ENCODE measurements at regions not wholly inside any gene's neighbourhood (a gene's known extent, or its start where the extent isn't known, plus 50 kb on each side); places are given as distances from the start of the nearest gene placed in this dataset.

GRCh38 chr9:551986-552929 lies 289.2 kb upstream of the DMRT1 start:
- no peak for DNase-seq

- no peak for DNase-seq
These were observed 286.0 kb upstream of the DMRT1 start for GRCh38 chr9:555493-555892.

DNA sequence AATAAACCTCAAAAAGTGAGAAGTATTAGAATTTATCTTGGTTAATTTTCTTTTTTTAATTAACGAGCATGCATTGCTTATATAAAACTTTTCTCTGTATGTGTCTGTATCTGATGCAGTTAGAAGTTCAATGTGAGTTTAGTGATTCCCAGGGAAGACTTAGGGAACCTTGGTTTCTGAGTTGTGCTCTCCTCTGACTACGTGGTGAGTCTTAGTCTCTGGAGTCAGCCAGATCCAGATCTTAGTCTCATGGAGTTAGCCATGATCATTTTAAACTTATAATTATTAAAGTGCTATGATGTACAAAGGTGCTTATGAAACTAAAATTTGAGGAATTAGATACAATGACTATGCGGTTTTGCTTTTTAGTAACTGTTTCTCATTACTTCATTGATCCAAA lies 285.3 kb upstream of the DMRT1 start:
- no peak for DNase-seq

DNA sequence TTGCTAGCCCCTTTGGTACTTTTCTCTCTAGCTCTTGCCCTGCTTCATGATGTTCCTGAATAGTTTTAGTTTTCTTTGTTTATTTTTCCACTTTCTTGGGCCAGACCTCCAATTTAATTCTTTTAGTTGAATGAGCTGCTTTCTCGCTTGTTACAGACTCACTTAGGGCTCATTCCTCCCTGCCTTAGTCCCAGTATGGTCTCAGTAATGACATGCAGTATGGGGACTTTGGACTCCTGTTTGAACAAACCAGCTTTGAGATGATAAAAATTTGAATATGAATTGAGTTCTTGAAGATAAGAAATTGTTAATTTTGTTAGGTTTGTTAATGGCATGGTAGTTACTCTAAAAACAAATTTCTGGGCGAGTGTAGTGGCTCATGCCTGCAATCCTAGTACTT lies 284.8 kb upstream of the DMRT1 start:
- DNase-seq = no peak

DNA sequence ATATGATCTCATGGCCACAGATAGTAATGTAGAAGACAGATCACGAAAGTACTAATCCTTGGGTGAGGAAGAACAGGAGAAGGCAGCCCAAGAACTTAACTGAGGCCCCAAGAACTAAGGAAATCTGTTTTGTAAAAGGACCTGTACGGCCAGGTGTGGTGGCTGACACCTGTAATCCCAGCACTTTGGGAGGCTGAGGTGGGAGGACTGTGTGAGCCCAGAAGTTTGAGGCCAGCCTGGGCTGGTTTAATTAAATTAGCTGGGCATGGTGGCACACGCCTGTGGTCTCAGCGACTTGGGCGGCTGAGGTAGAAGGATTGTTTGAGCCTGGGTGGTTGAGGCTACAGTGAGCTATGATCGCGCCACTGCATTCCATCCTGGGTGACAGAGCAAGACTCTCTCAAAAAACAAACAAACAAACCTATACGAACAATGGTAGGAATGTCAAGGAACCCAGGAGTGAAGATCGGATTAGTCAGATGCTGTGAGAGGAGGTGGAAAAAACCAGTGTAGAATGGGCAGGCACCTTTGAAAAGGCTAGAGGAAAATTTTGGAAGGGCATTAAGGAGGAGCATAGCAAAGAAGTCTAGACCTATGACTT lies 283.8 kb upstream of the DMRT1 start:
- DNase-seq = no peak

DNA sequence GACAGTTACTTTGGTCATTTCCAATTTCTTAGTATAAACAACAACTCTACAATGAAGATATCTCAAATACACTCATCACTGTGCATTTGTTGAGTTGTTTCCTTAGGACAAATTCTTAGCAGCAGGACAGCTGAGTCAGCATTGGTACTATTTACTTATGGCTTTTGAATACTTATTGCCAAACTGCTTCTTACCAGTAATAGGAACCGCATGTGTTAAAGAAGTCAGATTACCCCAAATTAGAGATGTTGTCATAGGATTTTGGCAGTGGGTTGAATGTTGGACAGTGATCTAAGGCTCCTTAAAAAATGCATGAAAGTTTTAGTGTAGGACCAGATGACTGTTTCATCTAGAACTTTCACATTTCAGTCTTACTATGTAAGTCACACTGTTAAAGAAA lies 280.1 kb upstream of the DMRT1 start:
- no peak for DNase-seq

- no peak for DNase-seq
These were observed 278.3 kb upstream of the DMRT1 start for GRCh38 chr9:563200-563599.

- no peak for DNase-seq
These were observed 276.0 kb upstream of the DMRT1 start for GRCh38 chr9:565528-565927.

DNA sequence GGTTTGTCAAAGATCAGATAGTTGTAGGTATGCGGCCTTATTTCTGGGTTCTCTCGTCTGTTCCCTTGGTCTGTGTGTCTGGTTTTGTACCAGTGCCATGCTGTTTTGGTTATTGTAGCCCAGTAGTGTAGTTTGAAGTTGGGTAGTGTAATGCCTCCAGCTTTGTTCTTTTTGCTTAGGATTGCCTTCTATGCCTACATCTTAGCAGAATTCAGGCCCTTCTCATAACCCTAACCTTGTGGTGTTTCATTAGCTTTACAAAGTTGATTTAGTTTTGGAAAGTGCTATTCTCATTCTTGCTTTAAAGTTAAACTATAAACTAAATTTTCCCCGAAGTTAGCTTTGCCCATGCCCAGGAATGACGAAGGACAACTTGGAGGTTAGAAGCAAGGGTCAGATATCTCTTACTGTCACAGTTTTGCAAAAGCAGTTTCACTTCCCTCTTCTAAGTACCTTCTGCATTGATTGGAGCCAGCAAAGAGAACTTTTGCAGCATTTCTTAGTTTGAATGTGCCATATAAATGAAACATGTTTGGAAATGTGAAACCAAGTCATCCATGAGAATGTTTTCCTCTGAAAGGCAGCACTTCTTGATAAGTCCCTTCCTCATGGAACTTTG lies 274.3 kb upstream of the DMRT1 start:
- no peak for DNase-seq

DNA sequence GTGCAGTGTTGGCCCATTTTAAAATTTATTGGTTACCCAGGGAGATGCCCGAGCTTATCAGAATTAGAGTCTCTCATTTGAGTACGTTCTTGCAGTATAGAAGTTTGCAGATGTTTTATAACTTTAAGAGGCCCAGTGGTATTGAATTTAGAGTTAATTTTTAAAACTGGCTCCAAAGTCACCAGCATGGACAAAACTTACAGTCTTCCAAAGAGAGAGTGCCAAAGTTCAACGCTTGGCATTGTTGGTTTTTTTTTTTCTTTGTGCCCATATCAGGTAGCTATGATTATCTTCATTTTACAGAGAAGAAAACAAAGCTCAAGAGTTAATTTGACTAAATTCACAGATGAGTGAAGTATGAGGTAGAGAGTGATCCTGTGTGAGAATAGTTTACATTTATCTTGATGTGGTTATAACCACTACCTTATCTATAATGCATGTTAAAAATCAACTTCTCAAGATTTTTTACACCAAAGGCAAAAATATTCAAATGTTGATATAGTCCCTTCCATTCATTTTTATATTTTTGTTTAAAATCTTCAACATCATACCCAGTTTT lies 273.7 kb upstream of the DMRT1 start:
- no peak for DNase-seq

DNA sequence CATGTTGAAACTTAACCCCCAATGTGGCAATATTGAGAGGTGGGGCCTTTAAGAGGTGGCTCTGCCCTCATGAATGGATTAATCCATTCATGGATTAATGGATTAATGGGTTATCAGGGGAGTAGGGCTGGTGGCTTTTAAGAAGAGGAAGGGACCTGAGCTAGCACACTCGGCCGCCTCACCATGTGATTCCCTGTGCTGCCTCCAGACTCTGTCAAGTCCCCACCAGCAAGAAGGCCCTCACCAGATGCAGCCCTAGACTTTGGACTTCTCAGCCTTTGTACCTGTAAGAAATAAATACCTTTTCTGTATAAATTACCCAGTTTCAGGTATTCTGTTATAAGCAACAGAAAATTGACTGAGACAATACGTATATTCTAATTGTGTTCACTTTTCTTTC lies 272.2 kb upstream of the DMRT1 start:
- no peak for DNase-seq

GRCh38 chr9:570187-570586 lies 271.3 kb upstream of the DMRT1 start:
- no peak for DNase-seq

DNA sequence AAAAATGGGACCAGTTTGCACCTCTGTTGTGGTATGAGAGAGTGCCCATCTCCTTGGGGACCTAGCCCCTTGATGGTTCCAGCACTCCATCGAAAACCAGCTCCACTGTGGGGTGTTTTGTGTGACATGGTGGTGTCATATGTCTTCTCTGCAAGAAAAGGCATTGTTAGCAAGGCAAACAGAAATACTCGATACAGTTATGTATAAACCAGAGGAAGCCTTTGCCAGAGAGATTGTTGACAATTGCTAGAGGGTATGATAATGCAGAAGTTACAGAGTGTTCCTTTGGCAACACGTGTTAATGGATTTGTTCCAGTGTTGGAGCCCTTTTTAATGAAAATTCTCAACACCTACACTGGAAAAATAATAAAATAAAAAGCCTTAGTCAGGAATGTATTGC lies 270.4 kb upstream of the DMRT1 start:
- DNase-seq = no peak

DNA sequence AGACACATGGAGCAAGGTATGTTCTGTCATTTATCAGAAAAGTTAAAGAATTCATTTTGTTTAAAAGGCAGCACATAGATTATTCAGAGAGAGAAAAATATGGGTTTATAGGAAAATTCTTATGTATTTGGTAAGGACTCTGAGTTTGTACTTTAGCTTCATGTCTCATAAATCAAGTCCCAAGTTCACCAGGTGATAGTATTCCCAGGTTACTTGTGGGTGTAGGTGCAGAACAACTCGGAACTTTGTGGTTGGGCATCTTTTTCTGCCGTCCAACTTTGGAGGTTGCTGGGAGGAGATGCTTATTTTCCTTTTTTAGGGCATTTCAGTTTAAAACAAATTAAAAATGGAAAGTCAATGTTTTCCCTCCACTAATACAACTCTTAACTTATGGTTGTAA lies 269.8 kb upstream of the DMRT1 start:
- no peak for DNase-seq

DNA sequence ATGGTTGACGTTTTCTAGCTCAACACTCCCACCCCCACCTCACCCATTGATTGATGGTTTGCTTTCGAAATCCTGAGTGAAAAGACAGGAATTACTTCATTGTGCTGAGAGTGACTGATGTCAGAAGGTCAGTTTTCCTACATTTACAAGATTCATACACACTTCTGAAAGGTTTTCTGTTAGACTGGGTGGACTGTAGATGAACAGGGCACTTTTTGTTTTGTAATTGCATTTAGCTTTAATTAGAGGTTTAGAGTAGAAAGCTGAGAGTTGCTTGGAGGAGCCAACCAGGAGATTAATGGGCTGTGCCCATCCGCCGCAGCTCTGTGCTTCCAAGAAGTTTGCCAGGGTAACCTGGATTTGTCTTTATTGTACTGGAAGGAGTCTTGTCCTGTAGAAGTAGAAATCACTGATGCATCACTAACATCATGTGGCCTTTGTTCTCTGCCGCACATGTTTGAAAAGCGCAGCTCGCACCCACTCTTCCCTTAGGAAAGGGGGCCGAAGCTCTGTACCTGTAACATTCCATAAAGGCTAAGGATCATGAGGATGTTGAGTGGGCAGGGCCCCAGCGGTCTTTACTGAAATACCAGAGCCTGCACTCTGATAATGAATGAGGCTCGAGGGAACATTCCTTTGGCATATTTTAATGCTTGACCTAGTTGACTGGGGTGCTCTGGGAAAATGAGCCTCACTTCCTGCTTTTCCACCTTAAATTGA lies 267.6 kb upstream of the DMRT1 start:
- no peak for DNase-seq

DNA sequence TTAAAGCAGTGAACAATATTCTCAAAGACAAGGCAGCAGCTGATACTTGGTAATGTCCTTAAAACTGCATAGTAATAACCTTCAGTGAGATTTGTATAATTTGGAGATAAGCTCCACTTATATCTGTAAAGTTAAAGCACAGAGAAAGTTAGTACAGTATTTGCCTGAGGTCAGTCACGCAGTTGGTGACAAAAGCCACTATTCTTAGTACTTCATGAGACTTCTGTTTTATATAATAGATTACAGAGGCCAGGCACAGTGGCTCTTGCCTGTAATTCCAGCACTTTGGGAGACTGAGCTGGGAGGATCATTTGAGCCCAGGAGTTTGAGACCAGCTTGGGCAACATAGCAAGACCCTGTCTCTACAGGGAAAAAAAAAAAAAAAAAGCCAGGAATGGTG lies 266.4 kb upstream of the DMRT1 start:
- no peak for DNase-seq

DNA sequence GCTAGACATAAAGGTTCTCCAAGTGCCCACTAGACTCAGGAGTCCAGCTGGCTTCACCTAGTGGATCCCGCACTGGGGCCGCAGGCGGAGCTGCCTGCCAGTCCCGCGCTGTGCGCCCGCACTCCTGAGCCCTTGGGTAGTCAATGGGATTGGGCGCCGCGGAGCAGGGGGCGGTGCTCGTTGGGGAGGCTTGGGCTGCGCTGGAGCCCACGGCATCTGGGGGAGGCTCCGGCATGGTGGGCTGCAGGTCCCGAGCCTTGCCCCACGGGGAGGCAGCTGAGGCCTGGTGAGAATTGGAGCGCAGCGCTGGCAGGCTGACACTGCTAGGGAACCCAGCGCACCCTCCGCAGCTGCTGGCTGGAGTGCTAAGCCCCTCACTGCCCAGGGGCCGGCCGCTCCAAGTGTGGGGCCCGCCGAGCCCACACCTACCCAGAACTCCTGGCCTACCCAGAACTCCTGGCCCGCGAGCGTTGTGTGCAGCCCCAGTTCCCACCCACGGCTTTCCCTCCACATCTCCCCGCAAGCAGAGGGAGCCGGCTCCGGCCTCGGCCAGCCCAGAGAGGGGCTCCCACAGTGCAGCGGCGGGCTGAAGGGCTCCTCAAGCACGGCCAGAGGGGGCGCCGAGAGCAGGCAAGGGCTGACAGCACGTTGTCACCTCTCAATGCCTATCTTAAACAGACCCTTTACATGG lies 260.7 kb upstream of the DMRT1 start:
- DNase-seq = no peak

DNA sequence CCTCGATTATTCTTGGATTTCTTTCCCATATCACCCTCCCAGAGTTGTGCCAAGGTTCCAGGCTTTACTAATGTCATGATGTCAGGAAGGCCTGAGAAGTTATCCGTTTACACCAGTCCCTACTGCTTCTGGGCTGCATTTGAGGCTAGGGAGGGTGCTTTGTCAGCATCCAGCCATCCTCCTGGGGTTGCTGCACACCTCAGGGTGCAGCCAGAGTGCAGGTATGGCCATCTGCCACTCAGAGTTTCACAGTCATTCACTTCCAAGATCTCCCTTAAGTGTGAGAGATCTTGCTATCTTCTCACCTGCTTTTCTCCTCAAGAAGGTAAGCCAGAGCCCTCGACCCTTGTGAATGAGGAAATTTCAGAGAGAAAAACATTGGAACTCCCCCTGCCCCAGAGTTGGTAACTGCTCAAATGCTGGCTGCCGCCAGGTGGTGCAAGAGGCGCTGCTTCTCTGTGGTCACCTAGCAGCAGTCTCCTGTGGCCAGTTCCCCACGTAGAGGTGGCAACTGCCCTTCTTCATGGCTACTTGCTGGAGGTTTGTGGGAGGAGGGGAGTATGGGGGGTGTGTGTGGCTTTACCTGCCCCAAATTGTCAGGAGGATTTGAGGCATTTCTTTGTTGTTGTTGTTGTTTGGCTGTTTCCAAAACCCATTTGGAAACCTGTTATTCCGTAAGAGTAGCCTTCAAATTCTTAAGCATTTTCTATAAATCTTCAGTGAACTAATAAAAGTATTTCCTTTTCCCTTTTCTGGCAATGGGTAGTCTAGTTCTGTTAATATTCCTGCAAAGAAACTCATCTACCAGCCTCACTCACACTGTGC lies 259.6 kb upstream of the DMRT1 start:
- no peak for DNase-seq

- no peak for DNase-seq
These were observed 258.7 kb upstream of the DMRT1 start for GRCh38 chr9:582775-583174.

- no peak for DNase-seq
These were observed 254.0 kb upstream of the DMRT1 start for GRCh38 chr9:587527-587926.

- DNase-seq = no peak
These were observed 252.5 kb upstream of the DMRT1 start for GRCh38 chr9:588981-589380.

GRCh38 chr9:589723-590122 lies 251.8 kb upstream of the DMRT1 start:
- no peak for DNase-seq
